ENCODE measurements at regions not wholly inside any gene's neighbourhood (a gene's known extent, or its start where the extent isn't known, plus 50 kb on each side); places are given as distances from the start of the nearest gene placed in this dataset.
A peak's percentile ranks its signal among the peaks of the same experiment; 100 is the strongest.

GRCh38 chr5:2038321-2039179, 155.8 kb upstream of the IRX4 start:
- TF ChIP-seq CTCF (IDR thresholded peaks at IDR 0.05), result peak; percentile 62
- Histone ChIP-seq H3K27ac (no peak overlapping the region), H3K36me3 (ENCODE audit: insufficient read depth in 1 of 2, low read depth in 1 of 2) (no peaks in the 10 kb centered on the region), H3K9me3 (no peaks in the 10 kb centered on the region), H3K4me3 (peak overlapping the region; percentile 60), H3K4me1 (no peaks in the 10 kb centered on the region), H3K27me3 (ENCODE audit: insufficient read depth in 3 of 3, low read length in 2 of 3) (peaks cover 0 to 21% (median 0%) of the 10 kb centered on the region in 3 donors)
- ATAC-seq (peak; percentile 78 to 93 (median 86)), DNase-seq (peak; percentile 69 to 80)
- WGBS, 3 donors, result 2 to 6% (median 2%) methylated on average over 31 to 58 of the region's 58 CpGs
- intact Hi-C loops (cut with DNase I), result loop anchor here in 1 of 2 donors (2.0 to 5.0 kb wide), 2 partner anchors 276 to 371 kb away; no protein-coding TSS in a partner anchor

DNA sequence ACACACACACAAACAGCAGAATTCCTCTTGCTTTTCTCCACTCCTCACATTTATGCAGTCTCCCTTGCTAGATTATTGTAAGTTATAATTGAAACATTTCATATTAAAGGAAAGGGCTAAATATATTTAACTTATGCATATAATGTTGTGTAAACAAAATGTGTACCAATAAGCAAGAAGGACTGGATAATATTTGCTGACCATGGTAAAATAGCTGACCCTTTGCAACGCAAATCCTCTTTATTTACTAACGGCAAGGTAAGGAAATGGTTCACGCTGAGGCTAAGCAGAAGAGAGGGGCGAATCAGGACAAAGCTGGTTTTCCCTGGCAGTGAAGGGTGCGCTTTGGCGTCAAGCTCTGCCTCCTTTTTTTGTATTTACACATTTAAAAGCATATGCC, 154.2 kb upstream of the IRX4 start:
- H3K27me3 ChIP-seq (ENCODE audit: insufficient read depth in 3 of 3, low read length in 2 of 3), result peaks cover 0 to 25% (median 0%) of the 10 kb centered on the region in 3 donors
- H3K36me3 ChIP-seq (ENCODE audit: insufficient read depth in 1 of 2, low read depth in 1 of 2), result no peaks in the 10 kb centered on the region
- no peak for TF ChIP-seq CTCF (IDR thresholded peaks at IDR 0.05)
- DNase-seq (no peak), ATAC-seq (no peak)
- no peaks in the 10 kb centered on the region for H3K4me1 ChIP-seq
- H3K4me3 ChIP-seq, result no peak overlapping the region
- H3K9me3 ChIP-seq, result no peaks in the 10 kb centered on the region
- intact Hi-C loops (cut with DNase I), result loop anchor here in 1 of 2 donors (5.0 kb wide), 1 partner anchor 370 kb away; no protein-coding TSS in a partner anchor
- no peak overlapping the region for H3K27ac ChIP-seq
- WGBS, 3 donors, result 72 to 86% (median 81%) methylated on average over 6 of the region's 6 CpGs

- intact Hi-C loops (cut with DNase I), result loop anchor here in 1 of 2 donors (5.0 kb wide), 1 partner anchor 270 kb away; no protein-coding TSS in a partner anchor
- 68 to 81% (median 78%) methylated on average over 5 of the region's 5 CpGs for WGBS, 3 donors
These were observed 149.7 kb upstream of the IRX4 start for GRCh38 chr5:2032432-2032831.

GRCh38 chr5:2031581-2031980, 148.9 kb upstream of the IRX4 start:
- H3K36me3 ChIP-seq (ENCODE audit: insufficient read depth in 1 of 2, low read depth in 1 of 2), result no peaks in the 10 kb centered on the region
- intact Hi-C loops (cut with DNase I), result loop anchor here in 1 of 2 donors (5.0 kb wide), 1 partner anchor 269 kb away; no protein-coding TSS in a partner anchor
- no peak overlapping the region for H3K4me3 ChIP-seq
- ATAC-seq (no peak), DNase-seq (no peak)
- no peaks in the 10 kb centered on the region for H3K9me3 ChIP-seq
- 90 to 93% (median 90%) methylated on average over 11 of the region's 11 CpGs for WGBS, 3 donors
- peaks cover 0 to 8% (median 0%) of the 10 kb centered on the region in 3 donors for H3K27me3 ChIP-seq (ENCODE audit: insufficient read depth in 3 of 3, low read length in 2 of 3)
- H3K4me1 ChIP-seq, result no peaks in the 10 kb centered on the region
- TF ChIP-seq CTCF (IDR thresholded peaks at IDR 0.05), result no peak
- no peak overlapping the region for H3K27ac ChIP-seq

More at GRCh38 chr5:2032432-2032831, 149.7 kb upstream of the IRX4 start:
- Histone ChIP-seq H3K36me3 (ENCODE audit: insufficient read depth in 1 of 2, low read depth in 1 of 2) (no peaks in the 10 kb centered on the region), H3K4me3 (no peak overlapping the region), H3K4me1 (no peaks in the 10 kb centered on the region), H3K27me3 (ENCODE audit: insufficient read depth in 3 of 3, low read length in 2 of 3) (peaks cover 0 to 11% (median 0%) of the 10 kb centered on the region in 3 donors), H3K9me3 (no peaks in the 10 kb centered on the region), H3K27ac (no peak overlapping the region)
- TF ChIP-seq CTCF (IDR thresholded peaks at IDR 0.05), result no peak
- DNase-seq, result no peak
- ATAC-seq, result no peak
